ENCODE measurements at regions not wholly inside any gene's neighbourhood (a gene's known extent, or its start where the extent isn't known, plus 50 kb on each side); places are given as distances from the start of the nearest gene placed in this dataset.

DNA sequence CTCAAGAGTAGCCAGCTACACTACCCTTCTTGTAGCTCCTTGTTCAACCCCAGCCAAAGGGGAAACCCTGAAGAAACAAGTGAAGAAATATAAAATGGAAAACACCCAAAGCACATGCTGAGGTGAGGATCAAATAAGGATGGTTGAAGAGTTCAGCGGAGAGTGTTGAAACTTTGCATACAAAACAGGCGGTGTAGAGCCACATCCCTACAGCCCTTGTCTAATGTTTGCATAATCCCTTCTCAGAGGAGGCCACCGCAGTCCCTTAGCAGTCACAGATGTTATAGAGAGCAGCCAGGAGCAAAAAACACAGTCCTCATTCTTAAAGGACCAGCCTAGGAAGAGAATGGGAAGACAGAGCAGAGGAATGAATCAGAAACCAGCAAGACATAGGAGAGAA lies 350.7 kb upstream of the SASH1 start:
- TF ChIP-seq, protein P1, sequence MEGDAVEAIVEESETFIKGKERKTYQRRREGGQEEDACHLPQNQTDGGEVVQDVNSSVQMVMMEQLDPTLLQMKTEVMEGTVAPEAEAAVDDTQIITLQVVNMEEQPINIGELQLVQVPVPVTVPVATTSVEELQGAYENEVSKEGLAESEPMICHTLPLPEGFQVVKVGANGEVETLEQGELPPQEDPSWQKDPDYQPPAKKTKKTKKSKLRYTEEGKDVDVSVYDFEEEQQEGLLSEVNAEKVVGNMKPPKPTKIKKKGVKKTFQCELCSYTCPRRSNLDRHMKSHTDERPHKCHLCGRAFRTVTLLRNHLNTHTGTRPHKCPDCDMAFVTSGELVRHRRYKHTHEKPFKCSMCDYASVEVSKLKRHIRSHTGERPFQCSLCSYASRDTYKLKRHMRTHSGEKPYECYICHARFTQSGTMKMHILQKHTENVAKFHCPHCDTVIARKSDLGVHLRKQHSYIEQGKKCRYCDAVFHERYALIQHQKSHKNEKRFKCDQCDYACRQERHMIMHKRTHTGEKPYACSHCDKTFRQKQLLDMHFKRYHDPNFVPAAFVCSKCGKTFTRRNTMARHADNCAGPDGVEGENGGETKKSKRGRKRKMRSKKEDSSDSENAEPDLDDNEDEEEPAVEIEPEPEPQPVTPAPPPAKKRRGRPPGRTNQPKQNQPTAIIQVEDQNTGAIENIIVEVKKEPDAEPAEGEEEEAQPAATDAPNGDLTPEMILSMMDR (IDR thresholded peaks at IDR 0.05; ENCODE audit: borderline replicate concordance, extremely low read depth, low read length, poor library complexity, severe bottlenecking), result no peak
- no peak for TF ChIP-seq EZH2 (IDR thresholded peaks at IDR 0.05; ENCODE audit: borderline replicate concordance, low read depth, low read length, severe bottlenecking)
